HepG2 (cell line): ENCODE measurements at regions not wholly inside any gene's neighbourhood (a gene's known extent, or its start where the extent isn't known, plus 50 kb on each side); places are given as distances from the start of the nearest gene placed in this dataset.
A peak's percentile ranks its signal among the peaks of the same experiment; 100 is the strongest.

Experiments
- CAMTA2 ChIP-seq: sonication (generic); formaldehyde crosslinking; IDR thresholded peaks from 2 replicates; pipeline ENCODE4 v1.4.0; 2020; ENCODE audit warnings: mild to moderate bottlenecking, missing genetic modification reagents, borderline replicate concordance
- FOXA3 ChIP-seq: IDR thresholded peaks from 2 replicates; pipeline ENCODE4 v1.6.1; 2016; ENCODE audit warnings: missing genetic modification reagents, missing compliant biosample characterization
- GATA4 ChIP-seq: sonication (generic); IDR thresholded peaks from 2 replicates; pipeline ENCODE4 v1.6.1; 2016; ENCODE audit warnings: antibody characterized with exemption, low read depth, borderline replicate concordance
- KAT7 ChIP-seq: IDR thresholded peaks from 2 replicates; pipeline ENCODE4 v1.6.1; 2018; ENCODE audit warnings: borderline replicate concordance, missing compliant biosample characterization
- KDM5B ChIP-seq: sonication (generic); formaldehyde crosslinking; IDR thresholded peaks from 2 replicates; pipeline ENCODE4 v1.4.0; 2020; ENCODE audit warnings: missing genetic modification reagents, mild to moderate bottlenecking, borderline replicate concordance
- MBD4 ChIP-seq: IDR thresholded peaks from 2 replicates; pipeline ENCODE4 v1.6.1; 2012; ENCODE audit warnings: low read length, inconsistent platforms, borderline replicate concordance
- NFYB ChIP-seq: sonication (generic); formaldehyde crosslinking; IDR thresholded peaks from 2 replicates; pipeline ENCODE4 v1.4.0; 2020; ENCODE audit warnings: missing genetic modification reagents
- PITX1 ChIP-seq: sonication (generic); formaldehyde crosslinking; IDR thresholded peaks from 2 replicates; pipeline ENCODE4 v1.5.1; 2020; ENCODE audit warnings: mild to moderate bottlenecking, missing genetic modification reagents
- POLR2AphosphoS5 ChIP-seq: IDR thresholded peaks from 2 replicates; pipeline ENCODE4 v1.6.1; 2012; ENCODE audit warnings: low read depth, low read length
- ZFP90 ChIP-seq: sonication (generic); formaldehyde crosslinking; IDR thresholded peaks from 2 replicates; pipeline ENCODE4 v1.8.0; 2022; ENCODE audit warnings: missing genetic modification reagents, mild to moderate bottlenecking, inconsistent platforms, borderline replicate concordance
- ZFX ChIP-seq: sonication (generic); formaldehyde crosslinking; IDR thresholded peaks from 2 replicates; pipeline ENCODE4 v1.4.0; 2020; ENCODE audit warnings: mild to moderate bottlenecking, low read depth, missing genetic modification reagents, moderate library complexity
- ZNF292 ChIP-seq: sonication (generic); formaldehyde crosslinking; IDR thresholded peaks from 2 replicates; pipeline ENCODE4 v1.8.1; 2022; ENCODE audit warnings: mild to moderate bottlenecking, low read depth, missing genetic modification reagents, borderline replicate concordance
- ZNF720 ChIP-seq: sonication (generic); formaldehyde crosslinking; IDR thresholded peaks from 2 replicates; pipeline ENCODE4 v1.4.0; 2020; ENCODE audit warnings: missing genetic modification reagents
- ZNF768 ChIP-seq: sonication (generic); formaldehyde crosslinking; IDR thresholded peaks from 2 replicates; pipeline ENCODE4 v1.4.0; 2020; ENCODE audit warnings: missing genetic modification reagents
- TF ChIP-seq, protein P1 (sequence below), 2 experiments: fragments of 450-650 bp in 1 of 2; sonication (generic) in 1 of 2; formaldehyde crosslinking in 1 of 2; IDR thresholded peaks; 2 replicates each; pipeline versions ENCODE4 v1.6.1 to v1.8.0; 2016 to 2022; ENCODE audit warnings: antibody characterized with exemption in 1 of 2, mild to moderate bottlenecking in 1 of 2, missing genetic modification reagents in 1 of 2
- TF ChIP-seq, protein P2 (sequence below), 2 experiments: fragments of 450-650 bp in 1 of 2; sonication (generic) in 1 of 2; formaldehyde crosslinking; IDR thresholded peaks; 2 replicates each; pipeline versions ENCODE4 v1.5.0 to v1.8.0; 2020 to 2022; ENCODE audit warnings: mild to moderate bottlenecking in 1 of 2, missing genetic modification reagents in 1 of 2
- TF ChIP-seq, protein P3 (sequence below): sonication (generic); formaldehyde crosslinking; conservative IDR thresholded peaks from 2 replicates; pipeline ENCODE4 v1.4.0; 2020; ENCODE audit warnings: mild to moderate bottlenecking, missing genetic modification reagents, moderate library complexity

DNA sequence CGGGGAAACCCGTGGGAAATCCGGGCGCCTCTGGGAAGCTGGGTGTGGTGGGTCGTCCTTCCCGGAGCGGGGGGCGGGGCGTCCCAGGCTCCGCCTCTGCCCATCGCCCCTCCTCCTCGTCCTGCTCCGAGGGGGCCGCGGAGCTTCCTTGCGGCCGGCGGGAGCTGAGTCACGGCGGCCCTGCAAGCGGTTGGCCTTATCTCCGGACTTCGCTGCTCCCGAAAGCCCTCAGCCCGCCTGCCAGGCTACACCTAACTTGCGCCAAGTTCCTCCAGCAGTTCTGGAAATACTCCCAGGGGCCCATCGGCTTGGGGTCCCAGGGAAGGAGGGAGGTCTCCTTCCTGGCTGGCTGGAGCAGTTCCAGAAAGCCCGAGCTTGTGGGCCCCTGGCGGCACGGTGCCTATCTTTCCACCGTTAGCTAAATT is 54.1 kb upstream of the CDKN2AIPNL start (continued):
- TF ChIP-seq, protein P1, sequence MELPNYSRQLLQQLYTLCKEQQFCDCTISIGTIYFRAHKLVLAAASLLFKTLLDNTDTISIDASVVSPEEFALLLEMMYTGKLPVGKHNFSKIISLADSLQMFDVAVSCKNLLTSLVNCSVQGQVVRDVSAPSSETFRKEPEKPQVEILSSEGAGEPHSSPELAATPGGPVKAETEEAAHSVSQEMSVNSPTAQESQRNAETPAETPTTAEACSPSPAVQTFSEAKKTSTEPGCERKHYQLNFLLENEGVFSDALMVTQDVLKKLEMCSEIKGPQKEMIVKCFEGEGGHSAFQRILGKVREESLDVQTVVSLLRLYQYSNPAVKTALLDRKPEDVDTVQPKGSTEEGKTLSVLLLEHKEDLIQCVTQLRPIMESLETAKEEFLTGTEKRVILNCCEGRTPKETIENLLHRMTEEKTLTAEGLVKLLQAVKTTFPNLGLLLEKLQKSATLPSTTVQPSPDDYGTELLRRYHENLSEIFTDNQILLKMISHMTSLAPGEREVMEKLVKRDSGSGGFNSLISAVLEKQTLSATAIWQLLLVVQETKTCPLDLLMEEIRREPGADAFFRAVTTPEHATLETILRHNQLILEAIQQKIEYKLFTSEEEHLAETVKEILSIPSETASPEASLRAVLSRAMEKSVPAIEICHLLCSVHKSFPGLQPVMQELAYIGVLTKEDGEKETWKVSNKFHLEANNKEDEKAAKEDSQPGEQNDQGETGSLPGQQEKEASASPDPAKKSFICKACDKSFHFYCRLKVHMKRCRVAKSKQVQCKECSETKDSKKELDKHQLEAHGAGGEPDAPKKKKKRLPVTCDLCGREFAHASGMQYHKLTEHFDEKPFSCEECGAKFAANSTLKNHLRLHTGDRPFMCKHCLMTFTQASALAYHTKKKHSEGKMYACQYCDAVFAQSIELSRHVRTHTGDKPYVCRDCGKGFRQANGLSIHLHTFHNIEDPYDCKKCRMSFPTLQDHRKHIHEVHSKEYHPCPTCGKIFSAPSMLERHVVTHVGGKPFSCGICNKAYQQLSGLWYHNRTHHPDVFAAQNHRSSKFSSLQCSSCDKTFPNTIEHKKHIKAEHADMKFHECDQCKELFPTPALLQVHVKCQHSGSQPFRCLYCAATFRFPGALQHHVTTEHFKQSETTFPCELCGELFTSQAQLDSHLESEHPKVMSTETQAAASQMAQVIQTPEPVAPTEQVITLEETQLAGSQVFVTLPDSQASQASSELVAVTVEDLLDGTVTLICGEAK (IDR thresholded peaks at IDR 0.05), result no peak
- TF ChIP-seq, protein P1 (CRISPR knock-in tag; IDR thresholded peaks at IDR 0.05), result peak; percentile 56; the same call in 1 of the 2 replicates
- peak; percentile 5; the same call in 1 of the 2 replicates for TF ChIP-seq NFYB (CRISPR knock-in tag)
- no peak for TF ChIP-seq ZNF292 (CRISPR knock-in tag)
- TF ChIP-seq ZFX (CRISPR knock-in tag), result peak; percentile 86
- TF ChIP-seq ZNF768 (CRISPR knock-in tag), result no peak
- peak; percentile 45; the same call in 1 of the 2 replicates for TF ChIP-seq ZFP90 (CRISPR knock-in tag)
- TF ChIP-seq PITX1 (CRISPR knock-in tag), result no peak; the same call in 1 of the 2 replicates
- no peak for TF ChIP-seq KAT7 (CRISPR knock-in tag)
- TF ChIP-seq MBD4, result no peak
- peak; percentile 34; the same call in 1 of the 2 replicates for TF ChIP-seq KDM5B (CRISPR knock-in tag)
- TF ChIP-seq, protein P2, sequence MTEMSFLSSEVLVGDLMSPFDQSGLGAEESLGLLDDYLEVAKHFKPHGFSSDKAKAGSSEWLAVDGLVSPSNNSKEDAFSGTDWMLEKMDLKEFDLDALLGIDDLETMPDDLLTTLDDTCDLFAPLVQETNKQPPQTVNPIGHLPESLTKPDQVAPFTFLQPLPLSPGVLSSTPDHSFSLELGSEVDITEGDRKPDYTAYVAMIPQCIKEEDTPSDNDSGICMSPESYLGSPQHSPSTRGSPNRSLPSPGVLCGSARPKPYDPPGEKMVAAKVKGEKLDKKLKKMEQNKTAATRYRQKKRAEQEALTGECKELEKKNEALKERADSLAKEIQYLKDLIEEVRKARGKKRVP (CRISPR knock-in tag; IDR thresholded peaks at IDR 0.05), result no peak
- TF ChIP-seq GATA4, result peak; percentile 29; the same call in 1 of the 2 replicates
- no peak for TF ChIP-seq ZNF720 (CRISPR knock-in tag)
- no peak for TF ChIP-seq CAMTA2
- TF ChIP-seq, protein P3, sequence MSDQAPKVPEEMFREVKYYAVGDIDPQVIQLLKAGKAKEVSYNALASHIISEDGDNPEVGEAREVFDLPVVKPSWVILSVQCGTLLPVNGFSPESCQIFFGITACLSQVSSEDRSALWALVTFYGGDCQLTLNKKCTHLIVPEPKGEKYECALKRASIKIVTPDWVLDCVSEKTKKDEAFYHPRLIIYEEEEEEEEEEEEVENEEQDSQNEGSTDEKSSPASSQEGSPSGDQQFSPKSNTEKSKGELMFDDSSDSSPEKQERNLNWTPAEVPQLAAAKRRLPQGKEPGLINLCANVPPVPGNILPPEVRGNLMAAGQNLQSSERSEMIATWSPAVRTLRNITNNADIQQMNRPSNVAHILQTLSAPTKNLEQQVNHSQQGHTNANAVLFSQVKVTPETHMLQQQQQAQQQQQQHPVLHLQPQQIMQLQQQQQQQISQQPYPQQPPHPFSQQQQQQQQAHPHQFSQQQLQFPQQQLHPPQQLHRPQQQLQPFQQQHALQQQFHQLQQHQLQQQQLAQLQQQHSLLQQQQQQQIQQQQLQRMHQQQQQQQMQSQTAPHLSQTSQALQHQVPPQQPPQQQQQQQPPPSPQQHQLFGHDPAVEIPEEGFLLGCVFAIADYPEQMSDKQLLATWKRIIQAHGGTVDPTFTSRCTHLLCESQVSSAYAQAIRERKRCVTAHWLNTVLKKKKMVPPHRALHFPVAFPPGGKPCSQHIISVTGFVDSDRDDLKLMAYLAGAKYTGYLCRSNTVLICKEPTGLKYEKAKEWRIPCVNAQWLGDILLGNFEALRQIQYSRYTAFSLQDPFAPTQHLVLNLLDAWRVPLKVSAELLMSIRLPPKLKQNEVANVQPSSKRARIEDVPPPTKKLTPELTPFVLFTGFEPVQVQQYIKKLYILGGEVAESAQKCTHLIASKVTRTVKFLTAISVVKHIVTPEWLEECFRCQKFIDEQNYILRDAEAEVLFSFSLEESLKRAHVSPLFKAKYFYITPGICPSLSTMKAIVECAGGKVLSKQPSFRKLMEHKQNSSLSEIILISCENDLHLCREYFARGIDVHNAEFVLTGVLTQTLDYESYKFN (CRISPR knock-in tag), result peak; percentile 4; the same call in 1 of the 2 replicates
- TF ChIP-seq FOXA3 (CRISPR knock-in tag), result 0 out of 2 replicates have a peak, but pooled peaks have one; percentile 8
- peak; percentile 84 for TF ChIP-seq POLR2AphosphoS5
